Kidney epithelial cell (primary cell): ENCODE measurements at regions not wholly inside any gene's neighbourhood (a gene's known extent, or its start where the extent isn't known, plus 50 kb on each side); places are given as distances from the start of the nearest gene placed in this dataset.

Source experiments
- DNase-seq: peaks from one replicate; pipeline ENCODE4 v3.0.0-alpha.2; 2010; ENCODE audit warnings: low read depth
- H3K27me3 ChIP-seq: 2 replicates; pipeline ENCODE4 v1.6.0; 2011; ENCODE audit warnings: low read length; ENCODE audit not compliant: control insufficient read depth, insufficient read depth
- H3K36me3 ChIP-seq: 2 replicates; pipeline ENCODE4 v1.5.1; 2011; ENCODE audit warnings: low read length; ENCODE audit not compliant: control insufficient read depth, insufficient read depth
- H3K4me3 ChIP-seq: 2 replicates; pipeline ENCODE4 v1.5.1; 2011; ENCODE audit warnings: low read depth, mild to moderate bottlenecking, control low read depth, low read length
- TF ChIP-seq, protein P1 (sequence below): IDR thresholded peaks from 2 replicates; pipeline ENCODE4 v1.5.1; 2011; ENCODE audit warnings: mild to moderate bottlenecking, moderate library complexity, low read length, control low read depth, inconsistent platforms; ENCODE audit not compliant: insufficient read depth, poor library complexity, severe bottlenecking

DNA sequence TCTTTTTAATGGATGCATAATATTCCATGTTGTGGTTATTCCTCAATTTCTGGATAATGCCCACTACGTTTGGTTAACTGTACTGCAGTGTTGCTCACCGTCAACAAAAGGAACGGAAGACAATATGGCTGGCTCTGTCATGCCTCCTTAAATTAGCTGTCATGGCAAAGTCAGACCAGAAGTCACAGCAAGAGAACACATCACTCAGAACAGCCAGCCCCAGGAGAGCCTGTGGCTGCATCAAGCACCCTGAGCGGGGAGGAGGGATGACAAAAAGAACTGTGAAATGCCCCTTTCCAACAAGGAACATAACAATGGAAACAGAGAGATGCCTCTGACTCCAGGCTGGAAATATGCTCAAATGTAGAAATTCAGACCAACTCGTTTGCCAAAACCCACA, 366.0 kb upstream of the ZNF507 start:
- no peak overlapping the region for H3K4me3 ChIP-seq
- no peaks in the 10 kb centered on the region for H3K27me3 ChIP-seq
- TF ChIP-seq, protein P1, sequence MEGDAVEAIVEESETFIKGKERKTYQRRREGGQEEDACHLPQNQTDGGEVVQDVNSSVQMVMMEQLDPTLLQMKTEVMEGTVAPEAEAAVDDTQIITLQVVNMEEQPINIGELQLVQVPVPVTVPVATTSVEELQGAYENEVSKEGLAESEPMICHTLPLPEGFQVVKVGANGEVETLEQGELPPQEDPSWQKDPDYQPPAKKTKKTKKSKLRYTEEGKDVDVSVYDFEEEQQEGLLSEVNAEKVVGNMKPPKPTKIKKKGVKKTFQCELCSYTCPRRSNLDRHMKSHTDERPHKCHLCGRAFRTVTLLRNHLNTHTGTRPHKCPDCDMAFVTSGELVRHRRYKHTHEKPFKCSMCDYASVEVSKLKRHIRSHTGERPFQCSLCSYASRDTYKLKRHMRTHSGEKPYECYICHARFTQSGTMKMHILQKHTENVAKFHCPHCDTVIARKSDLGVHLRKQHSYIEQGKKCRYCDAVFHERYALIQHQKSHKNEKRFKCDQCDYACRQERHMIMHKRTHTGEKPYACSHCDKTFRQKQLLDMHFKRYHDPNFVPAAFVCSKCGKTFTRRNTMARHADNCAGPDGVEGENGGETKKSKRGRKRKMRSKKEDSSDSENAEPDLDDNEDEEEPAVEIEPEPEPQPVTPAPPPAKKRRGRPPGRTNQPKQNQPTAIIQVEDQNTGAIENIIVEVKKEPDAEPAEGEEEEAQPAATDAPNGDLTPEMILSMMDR, result no peak
- no peaks in the 10 kb centered on the region for H3K36me3 ChIP-seq
- no peak for DNase-seq

DNA sequence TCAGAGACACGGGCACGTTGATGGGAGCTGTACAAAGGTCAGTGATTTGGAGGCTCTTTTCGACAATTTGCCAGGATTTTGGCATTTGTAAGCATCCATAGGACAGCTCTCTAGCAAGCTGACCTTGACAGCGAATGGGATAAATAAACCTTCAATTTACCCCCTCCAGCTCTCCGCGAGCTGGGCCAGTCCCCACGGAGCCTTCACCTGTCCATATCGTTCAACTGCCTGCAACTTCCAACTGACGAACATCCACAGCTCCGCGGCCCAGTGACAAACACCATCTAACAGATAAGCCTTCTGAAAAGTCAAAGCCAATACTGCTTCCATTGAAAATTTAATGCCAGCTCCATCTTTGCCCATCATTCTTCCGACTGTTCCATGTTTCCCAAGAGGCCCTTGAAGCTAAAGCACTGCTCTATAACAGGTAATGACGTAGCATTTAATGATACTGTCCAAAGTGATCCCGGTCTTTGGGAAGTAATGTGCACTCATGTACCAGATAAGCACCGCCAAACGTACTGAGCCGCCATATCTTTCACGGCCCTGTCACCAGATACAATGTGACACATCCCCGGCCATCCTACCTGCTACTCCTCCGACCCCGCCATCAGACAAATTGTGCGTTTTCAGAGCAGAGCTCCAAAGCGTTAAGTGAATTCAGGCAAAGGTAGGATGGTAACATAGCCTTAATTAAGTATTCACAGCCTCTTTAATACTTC, 365.3 kb upstream of the ZNF507 start:
- no peak overlapping the region for H3K4me3 ChIP-seq
- DNase-seq, result no peak
- TF ChIP-seq, protein P1, result no peak
- H3K27me3 ChIP-seq, result no peaks in the 10 kb centered on the region
- H3K36me3 ChIP-seq, result no peaks in the 10 kb centered on the region

DNA sequence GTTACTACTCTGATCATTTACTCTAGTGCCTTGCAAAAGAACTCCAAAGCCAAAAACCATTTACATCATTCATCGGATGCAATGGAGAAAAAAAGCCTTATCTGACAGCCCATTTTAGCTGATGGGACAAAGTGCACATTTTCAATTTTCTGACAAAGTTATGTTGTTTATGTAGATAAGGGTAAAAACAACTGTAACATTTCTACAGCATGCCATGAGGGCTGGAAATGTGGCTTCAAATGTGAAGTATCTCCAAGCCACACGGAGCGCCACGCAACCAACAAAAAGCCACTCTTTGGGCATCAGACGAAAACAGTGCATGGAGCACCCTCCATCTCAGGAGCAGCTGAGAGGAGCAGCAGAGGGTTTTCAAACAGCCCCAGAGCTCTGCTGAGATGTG, 364.6 kb upstream of the ZNF507 start:
- no peak for DNase-seq
- Histone ChIP-seq H3K36me3 (no peaks in the 10 kb centered on the region), H3K27me3 (no peaks in the 10 kb centered on the region), H3K4me3 (no peak overlapping the region)
- TF ChIP-seq, protein P1, result no peak

DNA sequence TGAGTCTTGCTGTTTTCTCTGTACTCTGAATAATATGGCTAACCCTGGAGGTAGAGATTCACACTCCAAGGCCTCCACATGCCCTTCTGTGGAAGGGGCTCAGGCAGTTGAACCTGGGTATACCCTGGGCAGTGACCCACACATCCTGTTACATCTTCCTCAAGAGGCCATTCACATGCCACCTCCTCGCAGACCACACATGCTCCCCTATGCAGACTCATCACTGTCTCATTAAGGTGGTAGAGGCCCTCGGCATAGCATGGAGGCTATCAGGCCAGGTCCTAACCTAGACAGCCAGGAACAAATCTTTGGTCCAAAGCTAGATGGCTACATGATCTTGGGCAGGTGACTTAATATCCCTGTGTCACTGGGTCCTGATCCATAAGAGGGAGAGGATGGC, 363.9 kb upstream of the ZNF507 start:
- Histone ChIP-seq H3K27me3 (no peaks in the 10 kb centered on the region), H3K36me3 (no peaks in the 10 kb centered on the region), H3K4me3 (no peak overlapping the region)
- DNase-seq, result no peak
- TF ChIP-seq, protein P1, result no peak

DNA sequence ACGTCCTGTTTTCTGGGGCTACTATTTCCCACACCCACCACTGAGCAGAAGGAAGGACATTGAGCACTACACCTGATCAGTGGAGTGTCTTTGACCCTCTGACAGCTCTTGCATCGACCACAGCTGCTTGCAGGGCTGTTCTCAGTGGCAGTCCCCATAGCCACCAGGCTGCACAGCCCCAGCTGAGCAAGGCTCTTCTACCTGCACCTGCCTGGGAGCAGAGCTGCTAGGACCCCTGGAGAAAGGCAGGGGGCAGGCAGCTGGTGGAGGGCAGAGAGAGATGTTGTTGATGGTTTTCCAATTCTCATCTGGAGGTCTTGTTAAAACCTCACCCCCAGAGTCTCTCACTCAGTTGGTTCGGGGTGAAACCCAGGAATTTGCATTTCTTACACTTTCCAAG, 361.8 kb upstream of the ZNF507 start:
- no peak for DNase-seq
- no peaks in the 10 kb centered on the region for H3K27me3 ChIP-seq
- TF ChIP-seq, protein P1, result no peak
- no peak overlapping the region for H3K4me3 ChIP-seq
- H3K36me3 ChIP-seq, result no peaks in the 10 kb centered on the region

DNA sequence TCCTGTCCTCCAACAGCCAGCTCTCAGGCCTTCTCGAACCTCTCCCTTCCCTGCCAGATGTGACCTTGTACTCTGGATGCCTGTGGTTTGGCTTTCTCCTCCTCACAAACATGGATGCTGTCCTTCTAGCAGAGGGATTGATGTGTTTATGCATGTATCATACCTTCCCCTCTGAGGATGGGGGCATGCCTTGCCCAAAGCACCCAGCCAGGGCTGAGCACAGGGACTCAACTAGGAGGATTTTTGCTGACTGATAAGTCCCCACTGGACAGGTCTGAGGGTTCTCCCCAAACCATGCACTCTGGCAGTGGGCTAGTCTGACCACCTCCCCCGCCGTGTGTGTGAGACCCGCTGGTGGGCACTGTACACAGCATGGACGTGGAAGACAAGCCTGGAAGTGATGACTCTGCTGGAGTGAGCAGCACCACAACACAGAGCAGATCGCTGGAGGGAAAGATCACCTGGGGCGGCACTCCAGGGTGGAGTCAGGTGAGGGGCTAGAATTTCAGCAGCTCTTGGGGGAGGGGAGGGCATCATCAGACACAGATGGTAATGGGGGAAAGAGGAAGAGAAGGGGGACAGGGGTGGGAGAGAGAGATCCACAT, 360.3 kb upstream of the ZNF507 start:
- TF ChIP-seq, protein P1, result no peak
- DNase-seq, result no peak
- Histone ChIP-seq H3K4me3 (no peak overlapping the region), H3K27me3 (no peaks in the 10 kb centered on the region), H3K36me3 (no peaks in the 10 kb centered on the region)
